Loucy (cell line): ENCODE measurements at regions not wholly inside any gene's neighbourhood (a gene's known extent, or its start where the extent isn't known, plus 50 kb on each side); places are given as distances from the start of the nearest gene placed in this dataset.

Experiments used
- H2AFZ ChIP-seq: fragments of 200-600 bp; sonication (generic); 2 replicates; pipeline ENCODE4 v1.6.0; 2016; ENCODE audit warnings: antibody characterized with exemption, mild to moderate bottlenecking, low read length, moderate library complexity
- H3F3A ChIP-seq: fragments of 200-600 bp; 2 replicates; pipeline ENCODE4 v1.6.0; 2016; ENCODE audit warnings: antibody characterized with exemption, low read depth, mild to moderate bottlenecking
- H3K27me3 ChIP-seq: fragments of 200-600 bp; sonication (generic); 2 replicates; pipeline ENCODE4 v1.6.1; 2014; ENCODE audit warnings: low read length, mild to moderate bottlenecking; ENCODE audit not compliant: insufficient read depth, poor library complexity, severe bottlenecking
- H3K36me3 ChIP-seq: fragments of 200-600 bp; sonication (generic); 2 replicates; pipeline ENCODE4 v1.6.1; 2016; ENCODE audit warnings: low read length; ENCODE audit not compliant: insufficient read depth
- H3K4me1 ChIP-seq: fragments of 200-600 bp; sonication (generic); 2 replicates; pipeline ENCODE4 v1.5.1; 2014; ENCODE audit warnings: low read length, mild to moderate bottlenecking; ENCODE audit not compliant: insufficient read depth, poor library complexity, severe bottlenecking
- H3K4me2 ChIP-seq: fragments of 200-600 bp; sonication (generic); 2 replicates; pipeline ENCODE4 v1.6.0; 2014; ENCODE audit warnings: antibody characterized with exemption, low read length, low read depth, mild to moderate bottlenecking; ENCODE audit not compliant: poor library complexity, severe bottlenecking
- H3K4me3 ChIP-seq: fragments of 200-600 bp; sonication (generic); 2 replicates; pipeline ENCODE4 v1.5.1; 2014; ENCODE audit warnings: low read length, mild to moderate bottlenecking, mixed read lengths; ENCODE audit not compliant: poor library complexity, severe bottlenecking
- H3K79me2 ChIP-seq: fragments of 200-600 bp; sonication (generic); 2 replicates; pipeline ENCODE4 v1.6.1; 2014; ENCODE audit warnings: low read length; ENCODE audit not compliant: insufficient read depth
- H3K9ac ChIP-seq: fragments of 200-600 bp; sonication (generic); 2 replicates; pipeline ENCODE4 v1.6.0; 2014; ENCODE audit warnings: mild to moderate bottlenecking, low read depth, low read length, moderate library complexity; ENCODE audit not compliant: poor library complexity, severe bottlenecking
- H3K9me2 ChIP-seq: fragments of 200-600 bp; sonication (generic); replicated peaks from 2 replicates; pipeline ENCODE4 v1.6.1; 2016; ENCODE audit warnings: low read depth, low read length, mixed read lengths
- H3K9me3 ChIP-seq: fragments of 200-600 bp; sonication (generic); 2 replicates; pipeline ENCODE4 v1.6.1; 2014; ENCODE audit warnings: mild to moderate bottlenecking, antibody characterized with exemption, low read length, low read depth; ENCODE audit not compliant: insufficient read depth
- H4K20me1 ChIP-seq: fragments of 200-600 bp; sonication (generic); 2 replicates; pipeline ENCODE4 v1.6.0; 2014; ENCODE audit warnings: antibody characterized with exemption, low read length, mild to moderate bottlenecking; ENCODE audit not compliant: insufficient read depth, poor library complexity, severe bottlenecking
- CTCF ChIP-seq: fragments of 200-600 bp; sonication (generic); conservative IDR thresholded peaks from 2 replicates; pipeline ENCODE4 v1.5.1; 2014; ENCODE audit warnings: mild to moderate bottlenecking, antibody characterized with exemption, low read length
- EZH2phosphoT487 ChIP-seq: fragments of 200-600 bp; IDR thresholded peaks from 2 replicates; pipeline ENCODE4 v1.6.1; 2018; ENCODE audit warnings: antibody characterized with exemption, mild to moderate bottlenecking, moderate library complexity, borderline replicate concordance

- Histone ChIP-seq H3K4me3 (no peak overlapping the region), H2AFZ (no peak overlapping the region), H3K9me3 (no peaks in the 10 kb centered on the region), H3K4me2 (no peak overlapping the region), H3F3A (no peaks in the 10 kb centered on the region), H3K9ac (no peak overlapping the region), H3K36me3 (no peaks in the 10 kb centered on the region), H3K79me2 (no peaks in the 10 kb centered on the region), H3K4me1 (no peaks in the 10 kb centered on the region), H3K27me3 (no peaks in the 10 kb centered on the region), H3K9me2 (no peaks in the 10 kb centered on the region), H4K20me1 (no peaks in the 10 kb centered on the region)
- TF ChIP-seq CTCF (no peak), EZH2phosphoT487 (no peak)
Measured at GRCh38 chr4:106869551-106869950, 166.6 kb downstream of the DKK2 start.

GRCh38 chr4:106868381-106869035 is 167.6 kb downstream of the DKK2 start:
- Histone ChIP-seq H3K36me3 (no peaks in the 10 kb centered on the region), H4K20me1 (no peaks in the 10 kb centered on the region), H3K9me2 (no peaks in the 10 kb centered on the region), H3K4me3 (no peak overlapping the region), H3K9ac (no peak overlapping the region), H3K27me3 (no peaks in the 10 kb centered on the region), H3K9me3 (no peaks in the 10 kb centered on the region), H2AFZ (no peak overlapping the region), H3K4me1 (no peaks in the 10 kb centered on the region), H3K4me2 (no peak overlapping the region), H3F3A (no peaks in the 10 kb centered on the region), H3K79me2 (no peaks in the 10 kb centered on the region)
- TF ChIP-seq EZH2phosphoT487 (no peak), CTCF (no peak)

GRCh38 chr4:106864231-106864630 is 171.9 kb downstream of the DKK2 start:
- no peak overlapping the region for H3K4me2 ChIP-seq
- H3K36me3 ChIP-seq, result no peaks in the 10 kb centered on the region
- no peaks in the 10 kb centered on the region for H3K4me1 ChIP-seq
- no peak overlapping the region for H2AFZ ChIP-seq
- no peaks in the 10 kb centered on the region for H3K9me2 ChIP-seq
- no peaks in the 10 kb centered on the region for H3K9me3 ChIP-seq
- H3K9ac ChIP-seq, result no peak overlapping the region
- H3K4me3 ChIP-seq, result no peak overlapping the region
- H3K79me2 ChIP-seq, result no peaks in the 10 kb centered on the region
- H4K20me1 ChIP-seq, result no peaks in the 10 kb centered on the region
- H3F3A ChIP-seq, result no peaks in the 10 kb centered on the region
- TF ChIP-seq EZH2phosphoT487, result no peak
- no peak for TF ChIP-seq CTCF
- no peaks in the 10 kb centered on the region for H3K27me3 ChIP-seq
